K562 (cell line): ENCODE measurements at regions not wholly inside any gene's neighbourhood (a gene's known extent, or its start where the extent isn't known, plus 50 kb on each side); places are given as distances from the start of the nearest gene placed in this dataset.

ENCODE experiments used
- CHCHD3 ChIP-seq: fragments of 250-450 bp; sonication (Bioruptor Pico); IDR thresholded peaks from 2 replicates; pipeline ENCODE4 v2.1.2; 2022; ENCODE audit warnings: mild to moderate bottlenecking
- CHD7 ChIP-seq: fragments of 200-600 bp; sonication (generic); IDR thresholded peaks from one replicate; pipeline ENCODE4 v1.6.1; 2012; ENCODE audit warnings: mild to moderate bottlenecking, low read depth, low read length, inconsistent platforms
- NCOA6 ChIP-seq: fragments of 450-650 bp; IDR thresholded peaks from 2 replicates; pipeline ENCODE4 v1.6.1; 2017; ENCODE audit warnings: mild to moderate bottlenecking
- NR2C2 ChIP-seq, 2 experiments: fragments of 200-800 bp in 1 of 2; sonication (Bioruptor generic) in 1 of 2; sonication (generic) in 1 of 2; formaldehyde crosslinking in 1 of 2; IDR thresholded peaks; 2 replicates each; pipeline versions ENCODE4 v1.6.1 to v1.8.0; 2016 to 2022; ENCODE audit warnings: mild to moderate bottlenecking in 1 of 2, missing compliant biosample characterization in 1 of 2, missing genetic modification characterization in 1 of 2, missing genetic modification reagents in 1 of 2

DNA sequence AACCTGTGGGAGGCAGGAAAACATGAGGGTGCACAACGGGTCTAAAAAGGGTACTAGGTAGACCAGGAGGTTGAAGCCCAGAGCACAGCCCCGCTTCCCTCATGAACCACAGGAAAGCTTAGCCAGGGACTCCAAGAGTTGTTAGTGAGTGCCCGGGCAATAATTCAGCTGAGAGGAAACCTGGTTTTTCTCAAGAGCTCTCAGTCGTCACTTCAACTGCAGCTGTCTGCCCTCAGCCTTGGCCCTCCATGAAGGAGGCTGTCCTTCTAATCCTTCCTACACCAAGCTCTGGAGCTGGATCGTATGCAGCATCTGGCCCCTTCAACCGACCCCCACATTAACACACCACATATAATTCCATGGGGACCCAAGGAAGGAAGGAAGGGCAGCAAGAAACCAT is 77.0 kb upstream of the BACE2 start (continued):
- TF ChIP-seq CHD7 = no peak
- no peak for TF ChIP-seq NCOA6
- no peak for TF ChIP-seq NR2C2 (CRISPR knock-in tag; IDR thresholded peaks at IDR 0.05)
- TF ChIP-seq NR2C2 (tag; IDR thresholded peaks at IDR 0.05) = no peak
- TF ChIP-seq CHCHD3 = no peak
